ENCODE measurements at regions not wholly inside any gene's neighbourhood (a gene's known extent, or its start where the extent isn't known, plus 50 kb on each side); places are given as distances from the start of the nearest gene placed in this dataset.

- TF ChIP-seq, protein P1, sequence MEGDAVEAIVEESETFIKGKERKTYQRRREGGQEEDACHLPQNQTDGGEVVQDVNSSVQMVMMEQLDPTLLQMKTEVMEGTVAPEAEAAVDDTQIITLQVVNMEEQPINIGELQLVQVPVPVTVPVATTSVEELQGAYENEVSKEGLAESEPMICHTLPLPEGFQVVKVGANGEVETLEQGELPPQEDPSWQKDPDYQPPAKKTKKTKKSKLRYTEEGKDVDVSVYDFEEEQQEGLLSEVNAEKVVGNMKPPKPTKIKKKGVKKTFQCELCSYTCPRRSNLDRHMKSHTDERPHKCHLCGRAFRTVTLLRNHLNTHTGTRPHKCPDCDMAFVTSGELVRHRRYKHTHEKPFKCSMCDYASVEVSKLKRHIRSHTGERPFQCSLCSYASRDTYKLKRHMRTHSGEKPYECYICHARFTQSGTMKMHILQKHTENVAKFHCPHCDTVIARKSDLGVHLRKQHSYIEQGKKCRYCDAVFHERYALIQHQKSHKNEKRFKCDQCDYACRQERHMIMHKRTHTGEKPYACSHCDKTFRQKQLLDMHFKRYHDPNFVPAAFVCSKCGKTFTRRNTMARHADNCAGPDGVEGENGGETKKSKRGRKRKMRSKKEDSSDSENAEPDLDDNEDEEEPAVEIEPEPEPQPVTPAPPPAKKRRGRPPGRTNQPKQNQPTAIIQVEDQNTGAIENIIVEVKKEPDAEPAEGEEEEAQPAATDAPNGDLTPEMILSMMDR (IDR thresholded peaks at IDR 0.05): no peak
- no peak for TF ChIP-seq POLR2A (IDR thresholded peaks at IDR 0.05)
These were observed 107.4 kb downstream of the ARL6IP6 start for GRCh38 chr2:152825834-152826233.
